Thyroid gland (tissue), 4 donors: ENCODE measurements at regions not wholly inside any gene's neighbourhood (a gene's known extent, or its start where the extent isn't known, plus 50 kb on each side); places are given as distances from the start of the nearest gene placed in this dataset.

Experiments used
- DNase-seq, 2 donors: peaks; one replicate each; pipeline ENCODE4 v3.0.0-alpha.2; 2019
- H3K27ac ChIP-seq, 3 donors: fragments of 200-600 bp; sonication (generic); 1 replicate in 2 of 3; 2 replicates in 1 of 3; pipeline ENCODE4 v1.5.1; 2016 to 2019; ENCODE audit warnings: mild to moderate bottlenecking in 1 of 3, moderate library complexity in 1 of 3
- H3K27me3 ChIP-seq: fragments of 200-600 bp; sonication (generic); one replicate; pipeline ENCODE4 v1.5.1; 2019
- H3K36me3 ChIP-seq, 2 donors: fragments of 200-600 bp; sonication (generic); one replicate each; pipeline ENCODE4 v1.5.1; 2016 to 2019
- H3K4me1 ChIP-seq, 2 donors: fragments of 200-600 bp; sonication (generic); one replicate each; pipeline ENCODE4 v1.5.1; 2017 to 2019
- H3K4me3 ChIP-seq, 3 donors: fragments of 200-600 bp; sonication (generic); replicated peaks in 1 of 3; 1 replicate in 2 of 3; 2 replicates in 1 of 3; pipeline ENCODE4 v1.5.1; 2016; ENCODE audit warnings: mild to moderate bottlenecking in 1 of 3
- H3K9me3 ChIP-seq: fragments of 200-600 bp; sonication (generic); one replicate; pipeline ENCODE4 v1.5.1; 2017
- CTCF ChIP-seq, 6 experiments: fragments of 200-600 bp in 3 of 6; fragments of 450-650 bp in 3 of 6; sonication (generic) in 3 of 6; IDR thresholded peaks; one replicate each; pipeline ENCODE4 v1.5.1; 2016 to 2019; ENCODE audit warnings: antibody characterized with exemption in 6 of 6, mild to moderate bottlenecking in 2 of 6, inconsistent platforms in 1 of 6, moderate library complexity in 1 of 6
- POLR2A ChIP-seq, 2 donors: fragments of 450-650 bp; IDR thresholded peaks; one replicate each; pipeline ENCODE4 v1.6.1; 2017; ENCODE audit warnings: antibody characterized with exemption in 2 of 2, mild to moderate bottlenecking in 2 of 2, moderate library complexity in 1 of 2
- WGBS, 2 donors: methylation state at CpG; one replicate each; pipeline ENCODE4 v1.1.5; 2017; 5-methylcytosine and 5-hydroxymethylcytosine counted together
- intact Hi-C: fragments of 100-400 bp; cut with DNase I; formaldehyde crosslinking; loops from one replicate; pipeline ENCODE4 v1.15.1; 2023

- TF ChIP-seq CTCF (IDR thresholded peaks at IDR 0.05) = no peak
- TF ChIP-seq POLR2A (IDR thresholded peaks at IDR 0.05) = no peak
- no peak overlapping the region for H3K27ac ChIP-seq
- 72 to 75% methylated on average over 4 of the region's 4 CpGs for WGBS, 2 donors
- H3K27me3 ChIP-seq = no peaks in the 10 kb centered on the region
- H3K4me1 ChIP-seq = no peaks in the 10 kb centered on the region
- no peak for DNase-seq
- intact Hi-C loops = no loop called here
- H3K9me3 ChIP-seq = no peaks in the 10 kb centered on the region
- no peak overlapping the region for H3K4me3 ChIP-seq
- H3K36me3 ChIP-seq = no peaks in the 10 kb centered on the region
Observed at GRCh38 chr14:47935332-47935731, 259.9 kb upstream of the MDGA2 start.

GRCh38 chr14:47929334-47929733 lies 253.9 kb upstream of the MDGA2 start:
- no peak for DNase-seq
- intact Hi-C loops = no loop called here
- Histone ChIP-seq H3K27ac (no peak overlapping the region), H3K9me3 (no peaks in the 10 kb centered on the region), H3K36me3 (no peaks in the 10 kb centered on the region), H3K4me1 (no peaks in the 10 kb centered on the region), H3K27me3 (no peaks in the 10 kb centered on the region), H3K4me3 (no peak overlapping the region)
- TF ChIP-seq CTCF (IDR thresholded peaks at IDR 0.05) (no peak), POLR2A (IDR thresholded peaks at IDR 0.05) (no peak)

- Histone ChIP-seq H3K27ac (no peak overlapping the region), H3K27me3 (no peaks in the 10 kb centered on the region), H3K36me3 (no peaks in the 10 kb centered on the region), H3K4me3 (no peak overlapping the region), H3K4me1 (no peaks in the 10 kb centered on the region), H3K9me3 (no peaks in the 10 kb centered on the region)
- intact Hi-C loops = no loop called here
- DNase-seq = no peak
- 40 to 81% methylated on average over 1 of the region's 1 CpG for WGBS, 2 donors
- TF ChIP-seq CTCF (IDR thresholded peaks at IDR 0.05) (no peak), POLR2A (IDR thresholded peaks at IDR 0.05) (no peak)
Observed at GRCh38 chr14:47921133-47921532, 245.7 kb upstream of the MDGA2 start.

GRCh38 chr14:47919997-47920396 lies 244.6 kb upstream of the MDGA2 start:
- 79 to 84% methylated on average over 2 to 6 of the region's 6 CpGs for WGBS, 2 donors
- Histone ChIP-seq H3K9me3 (no peaks in the 10 kb centered on the region), H3K27ac (no peak overlapping the region), H3K27me3 (no peaks in the 10 kb centered on the region), H3K4me1 (no peaks in the 10 kb centered on the region), H3K4me3 (no peak overlapping the region), H3K36me3 (no peaks in the 10 kb centered on the region)
- DNase-seq = peak in 1 of 2 donors; percentile 11
- TF ChIP-seq POLR2A (IDR thresholded peaks at IDR 0.05) = no peak
- TF ChIP-seq CTCF (IDR thresholded peaks at IDR 0.05) = no peak
- intact Hi-C loops = loop anchor here (5.0 kb wide), 1 partner anchor 477 kb away; no protein-coding TSS in a partner anchor

GRCh38 chr14:47919334-47919846 lies 244.0 kb upstream of the MDGA2 start:
- H3K9me3 ChIP-seq = no peaks in the 10 kb centered on the region
- no peaks in the 10 kb centered on the region for H3K36me3 ChIP-seq
- intact Hi-C loops = loop anchor here (5.0 kb wide), 1 partner anchor 478 kb away; no protein-coding TSS in a partner anchor
- no peak for TF ChIP-seq POLR2A (IDR thresholded peaks at IDR 0.05)
- no peaks in the 10 kb centered on the region for H3K4me1 ChIP-seq
- H3K27ac ChIP-seq = no peak overlapping the region
- no peak overlapping the region for H3K4me3 ChIP-seq
- WGBS, 2 donors = 90 to 95% methylated on average over 4 to 8 of the region's 8 CpGs
- no peaks in the 10 kb centered on the region for H3K27me3 ChIP-seq
- DNase-seq = no peak
